22Rv1 (cell line): ENCODE measurements at regions not wholly inside any gene's neighbourhood (a gene's known extent, or its start where the extent isn't known, plus 50 kb on each side); places are given as distances from the start of the nearest gene placed in this dataset.

Source experiments
- CTCF ChIP-seq: fragments of 450-650 bp; IDR thresholded peaks from 2 replicates; pipeline ENCODE4 v1.5.1; 2017; ENCODE audit warnings: mild to moderate bottlenecking
- ZFX ChIP-seq: fragments of 450-650 bp; IDR thresholded peaks from 2 replicates; pipeline ENCODE4 v1.6.1; 2017; ENCODE audit warnings: antibody characterized with exemption, borderline replicate concordance

- TF ChIP-seq CTCF: no peak
- no peak for TF ChIP-seq ZFX
These were observed 299.8 kb downstream of the MATN1 start for GRCh38 chr1:30423570-30423969.
